K562 (cell line): ENCODE measurements at regions not wholly inside any gene's neighbourhood (a gene's known extent, or its start where the extent isn't known, plus 50 kb on each side); places are given as distances from the start of the nearest gene placed in this dataset.

Experiments used
- ATAC-seq: fragments of 200-7000 bp; cut with Tn5 transposase; 3 replicates; pipeline ENCODE4 v1.9.1; 2020; ENCODE audit warnings: moderate library complexity
- BruUV-seq: library from RNA; stranded (reverse); fragments of 400-500 nt; replicated peaks from 2 replicates; lab custom pipeline; 2021; lab: Mats Ljungman, UMichigan
- CTCF ChIA-PET: fragments of 300-600 bp; formaldehyde crosslinking; extraction: SDS; loops from one replicate; lab custom pipeline; 2021; ENCODE audit warnings: low intra/inter-chr PET ratio; lab: Yijun Ruan, JAX
- POLR2A ChIA-PET: fragments of 300-600, 350-650 bp; sonication (Branson Sonifier 250); formaldehyde crosslinking; extraction: SDS; loops from one replicate; lab custom pipeline; 2021; ENCODE audit warnings: antibody characterized with exemption, inconsistent platforms; lab: Yijun Ruan, JAX
- DNase-seq, 4 experiments: peaks; one replicate each; pipeline versions ENCODE4 v3.0.0 to v3.0.0-alpha.2; 2011 to 2018; ENCODE audit warnings: low spot score in 3 of 4, mixed read lengths in 3 of 4; ENCODE audit errors: extremely low read depth in 1 of 4
- FAIRE-seq: peaks from 2 replicates; lab custom pipeline; 2011; peaks lifted over from hg19 to GRCh38; lab: Jason Lieb, UNC
- H2AFZ ChIP-seq: 2 replicates; pipeline ENCODE4 v1.6.0; 2011; ENCODE audit warnings: low read depth, low read length, control low read depth, inconsistent platforms
- H3K27ac ChIP-seq: fragments of 200-600 bp; 3 replicates; pipeline ENCODE4 v1.8.0; 2011; ENCODE audit warnings: low read depth, mild to moderate bottlenecking, control low read depth, inconsistent platforms, low read length, moderate library complexity, mixed read lengths; ENCODE audit errors: extremely low read depth
- H3K27me3 ChIP-seq, 2 experiments: fragments of 300-600 bp in 1 of 2; 2 replicates in 1 of 2; 3 replicates in 1 of 2; pipeline versions ENCODE4 v1.6.0 to v1.8.0; 2011; ENCODE audit warnings: inconsistent platforms in 2 of 2, low read length in 2 of 2, mild to moderate bottlenecking in 1 of 2, mixed read lengths in 1 of 2, moderate library complexity in 1 of 2; ENCODE audit not compliant: control insufficient read depth in 2 of 2, insufficient read depth in 2 of 2
- H3K36me3 ChIP-seq: fragments of 300-600 bp; 3 replicates; pipeline ENCODE4 v1.8.0; 2011; ENCODE audit warnings: mild to moderate bottlenecking, low read length, inconsistent platforms; ENCODE audit not compliant: control insufficient read depth, insufficient read depth
- H3K4me1 ChIP-seq, 2 experiments: fragments of 200-600 bp in 1 of 2; replicated peaks in 1 of 2; 2 replicates in 1 of 2; 3 replicates in 1 of 2; pipeline versions ENCODE4 v1.5.1 to v1.8.0; 2011; ENCODE audit warnings: inconsistent platforms in 2 of 2, low read length in 2 of 2, mild to moderate bottlenecking in 1 of 2, mixed read lengths in 1 of 2, moderate library complexity in 1 of 2; ENCODE audit not compliant: control insufficient read depth in 2 of 2, insufficient read depth in 2 of 2
- H3K4me2 ChIP-seq: 2 replicates; pipeline ENCODE4 v1.6.1; 2011; ENCODE audit warnings: low read length, control low read depth, inconsistent platforms, mixed read lengths; ENCODE audit not compliant: insufficient read depth
- H3K4me3 ChIP-seq: fragments of 200-600 bp; sonication (generic), shearing (Covaris generic); 2 replicates; pipeline ENCODE4 v1.5.1; 2016; ENCODE audit warnings: control low read depth, inconsistent platforms
- H3K79me2 ChIP-seq: fragments of 200-600 bp; 3 replicates; pipeline ENCODE4 v1.8.0; 2011; ENCODE audit warnings: low read length, inconsistent platforms; ENCODE audit not compliant: control insufficient read depth, insufficient read depth
- H3K9ac ChIP-seq, 2 experiments: 2 replicates each; pipeline versions ENCODE4 v1.6.0 to v1.6.1; 2011; ENCODE audit warnings: low read depth in 2 of 2, low read length in 2 of 2, control low read depth in 1 of 2, inconsistent platforms in 1 of 2, mild to moderate bottlenecking in 1 of 2, mixed read lengths in 1 of 2; ENCODE audit not compliant: insufficient read depth in 1 of 2
- H3K9me1 ChIP-seq: one replicate; pipeline ENCODE4 v1.6.0; 2011; ENCODE audit warnings: inconsistent platforms, mild to moderate bottlenecking, low read length, moderate library complexity; ENCODE audit not compliant: control insufficient read depth, insufficient read depth
- H3K9me3 ChIP-seq: replicated peaks from 2 replicates; pipeline ENCODE4 v1.5.1; 2011; ENCODE audit warnings: low read depth, low read length, inconsistent platforms; ENCODE audit not compliant: control insufficient read depth, insufficient read depth
- H4K20me1 ChIP-seq: replicated peaks from 2 replicates; pipeline ENCODE4 v1.6.1; 2011; ENCODE audit warnings: low read length, inconsistent platforms, mixed read lengths; ENCODE audit not compliant: control insufficient read depth, insufficient read depth
- NCOR1 ChIP-seq: fragments of 450-650 bp; IDR thresholded peaks from 2 replicates; pipeline ENCODE4 v1.6.1; 2016; ENCODE audit warnings: mild to moderate bottlenecking, moderate library complexity
- TCF7L2 ChIP-seq: fragments of 150-350 bp; IDR thresholded peaks from 2 replicates; pipeline ENCODE4 v1.6.1; 2016; ENCODE audit warnings: low read depth, mild to moderate bottlenecking, low read length, moderate library complexity
- ZNF316 ChIP-seq: fragments of 450-650 bp; IDR thresholded peaks from 2 replicates; pipeline ENCODE4 v1.6.1; 2016
- WGBS: fragments of 100-300 bp; shearing (Covaris generic); methylation state at CpG from one replicate; pipeline ENCODE4 v1.1.6; 2016; ENCODE audit warnings: low coverage, mixed read lengths; ENCODE audit not compliant: insufficient coverage; ENCODE audit errors: missing lambda C conversion rate; 5-methylcytosine and 5-hydroxymethylcytosine counted together
- in situ Hi-C: fragments of 300-500 bp; cut with MboI; formaldehyde crosslinking; loops from 4 replicates; pipeline ENCODE4 v1.15.0; 2018; ENCODE audit warnings: inconsistent platforms, mixed read lengths
- intact Hi-C: fragments of 100-400 bp; cut with micrococcal nuclease; formaldehyde crosslinking; loops from 2 replicates; pipeline ENCODE4 v1.14.2; 2022
- TF ChIP-seq, protein P1 (sequence below): fragments of 450-650 bp; formaldehyde crosslinking; IDR thresholded peaks from 2 replicates; pipeline ENCODE4 v1.4.0; 2022; ENCODE audit warnings: mild to moderate bottlenecking, moderate library complexity

DNA sequence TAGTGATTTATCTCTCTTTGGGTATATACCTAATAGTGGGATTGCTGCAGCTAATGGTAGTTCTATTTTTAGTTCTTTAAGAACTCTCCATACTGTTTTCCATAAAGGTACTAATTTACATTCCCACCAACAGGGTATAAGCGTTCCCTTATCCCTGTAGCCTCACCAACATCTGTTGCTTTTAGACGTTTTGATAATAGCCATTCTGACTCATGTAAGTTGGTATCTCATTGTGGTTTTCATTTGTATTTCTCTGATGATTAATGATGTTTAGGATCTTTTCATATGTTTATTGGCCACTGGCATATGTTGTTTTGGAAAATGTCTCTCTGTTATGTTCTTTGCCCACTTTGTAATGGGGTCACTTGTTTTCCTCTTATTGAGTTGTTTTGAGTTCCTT, 88.5 kb upstream of the ZNF267 start:
- no TSS peak for BruUV-seq
- no peak for FAIRE-seq

DNA sequence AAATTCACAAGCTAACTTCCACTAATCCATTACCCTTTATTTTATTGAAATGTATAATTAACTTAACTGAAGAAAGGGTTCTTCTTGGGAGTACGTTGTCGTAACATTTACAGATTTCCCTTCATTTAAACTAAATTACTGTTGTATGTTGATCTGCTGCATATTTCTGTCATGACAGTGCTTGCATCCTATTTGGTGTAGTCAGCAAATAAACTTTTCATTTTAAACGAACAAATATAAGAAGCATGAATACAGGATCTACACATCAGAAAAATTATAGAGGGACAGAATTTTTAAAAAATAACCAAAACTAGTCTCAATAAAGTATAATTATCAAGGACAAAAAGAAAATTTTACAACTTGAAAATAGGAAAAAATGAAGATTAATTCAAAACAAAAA, 66.5 kb upstream of the ZNF267 start:
- no peak overlapping the region for H3K4me2 ChIP-seq
- H3K9me3 ChIP-seq = no peaks in the 10 kb centered on the region
- H3K27ac ChIP-seq = no peak overlapping the region
- POLR2A ChIA-PET = no interaction called here
- BruUV-seq = no TSS peak
- no peak overlapping the region for H3K9ac ChIP-seq
- no peaks in the 10 kb centered on the region for H4K20me1 ChIP-seq
- no peak overlapping the region for H2AFZ ChIP-seq
- no peak overlapping the region for H3K4me3 ChIP-seq
- WGBS = 4% methylated on average over 3 of the region's 3 CpGs
- H3K36me3 ChIP-seq = no peaks in the 10 kb centered on the region
- no peaks in the 10 kb centered on the region for H3K4me1 ChIP-seq
- DNase-seq = no peak
- H3K79me2 ChIP-seq = no peaks in the 10 kb centered on the region
- ATAC-seq = no peak
- CTCF ChIA-PET = no interaction called here
- H3K27me3 ChIP-seq = no peaks in the 10 kb centered on the region; a peak in 1 of 5 replicates
- in situ Hi-C loops (no loop called here), intact Hi-C loops (no loop called here)
- no peaks in the 10 kb centered on the region for H3K9me1 ChIP-seq
- TF ChIP-seq, protein P1, sequence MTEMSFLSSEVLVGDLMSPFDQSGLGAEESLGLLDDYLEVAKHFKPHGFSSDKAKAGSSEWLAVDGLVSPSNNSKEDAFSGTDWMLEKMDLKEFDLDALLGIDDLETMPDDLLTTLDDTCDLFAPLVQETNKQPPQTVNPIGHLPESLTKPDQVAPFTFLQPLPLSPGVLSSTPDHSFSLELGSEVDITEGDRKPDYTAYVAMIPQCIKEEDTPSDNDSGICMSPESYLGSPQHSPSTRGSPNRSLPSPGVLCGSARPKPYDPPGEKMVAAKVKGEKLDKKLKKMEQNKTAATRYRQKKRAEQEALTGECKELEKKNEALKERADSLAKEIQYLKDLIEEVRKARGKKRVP (CRISPR knock-in tag) = no peak
- TF ChIP-seq ZNF316 = peak; percentile 35; the same call in 1 of the 2 replicates
- FAIRE-seq = no peak

More for the DNA sequence above, 88.5 kb upstream of the ZNF267 start:
- intact Hi-C loops = no loop called here
- H4K20me1 ChIP-seq = no peaks in the 10 kb centered on the region
- no peaks in the 10 kb centered on the region for H3K27me3 ChIP-seq
- DNase-seq (no peak), ATAC-seq (no peak)
- 0 out of 2 replicates have a peak, but pooled peaks cover 2% of the 10 kb centered on the region for H3K9me3 ChIP-seq
- no peak for TF ChIP-seq TCF7L2
- no peak for TF ChIP-seq NCOR1
- no peak overlapping the region for H3K9ac ChIP-seq
- H3K9me1 ChIP-seq = no peaks in the 10 kb centered on the region
- in situ Hi-C loops = no loop called here
- H2AFZ ChIP-seq = no peak overlapping the region
- no peaks in the 10 kb centered on the region for H3K79me2 ChIP-seq
- ChIA-PET CTCF (no interaction called here), POLR2A (no interaction called here)
- no peak overlapping the region for H3K27ac ChIP-seq
- no peaks in the 10 kb centered on the region for H3K4me1 ChIP-seq
- H3K4me2 ChIP-seq = no peak overlapping the region
- 0% methylated on average over 2 of the region's 2 CpGs for WGBS
- no peaks in the 10 kb centered on the region for H3K36me3 ChIP-seq
- H3K4me3 ChIP-seq = no peak overlapping the region
